K562 (cell line): ENCODE measurements at regions not wholly inside any gene's neighbourhood (a gene's known extent, or its start where the extent isn't known, plus 50 kb on each side); places are given as distances from the start of the nearest gene placed in this dataset.
"Not testable (repeated sequence)": the region's sequence is repeated elsewhere in the genome, so short reads cannot be mapped to it uniquely, and the experiment has no call there.

Experiments used
- ATAC-seq: fragments of 200-7000 bp; cut with Tn5 transposase; 3 replicates; pipeline ENCODE4 v1.9.1; 2020; ENCODE audit warnings: moderate library complexity
- BruUV-seq: library from RNA; stranded (reverse); fragments of 400-500 nt; replicated peaks from 2 replicates; lab custom pipeline; 2021; lab: Mats Ljungman, UMichigan
- CTCF ChIA-PET: fragments of 300-600 bp; formaldehyde crosslinking; extraction: SDS; loops from one replicate; lab custom pipeline; 2021; ENCODE audit warnings: low intra/inter-chr PET ratio; lab: Yijun Ruan, JAX
- POLR2A ChIA-PET: fragments of 300-600, 350-650 bp; sonication (Branson Sonifier 250); formaldehyde crosslinking; extraction: SDS; loops from one replicate; lab custom pipeline; 2021; ENCODE audit warnings: antibody characterized with exemption, inconsistent platforms; lab: Yijun Ruan, JAX
- DNase-seq, 4 experiments: peaks; one replicate each; pipeline versions ENCODE4 v3.0.0 to v3.0.0-alpha.2; 2011 to 2018; ENCODE audit warnings: low spot score in 3 of 4, mixed read lengths in 3 of 4; ENCODE audit errors: extremely low read depth in 1 of 4
- FAIRE-seq: peaks from 2 replicates; lab custom pipeline; 2011; peaks lifted over from hg19 to GRCh38; lab: Jason Lieb, UNC
- H2AFZ ChIP-seq: 2 replicates; pipeline ENCODE4 v1.6.0; 2011; ENCODE audit warnings: low read depth, low read length, control low read depth, inconsistent platforms
- H3K27ac ChIP-seq: fragments of 200-600 bp; 3 replicates; pipeline ENCODE4 v1.8.0; 2011; ENCODE audit warnings: low read depth, mild to moderate bottlenecking, control low read depth, inconsistent platforms, low read length, moderate library complexity, mixed read lengths; ENCODE audit errors: extremely low read depth
- H3K27me3 ChIP-seq, 2 experiments: fragments of 300-600 bp in 1 of 2; 2 replicates in 1 of 2; 3 replicates in 1 of 2; pipeline versions ENCODE4 v1.6.0 to v1.8.0; 2011; ENCODE audit warnings: inconsistent platforms in 2 of 2, low read length in 2 of 2, mild to moderate bottlenecking in 1 of 2, mixed read lengths in 1 of 2, moderate library complexity in 1 of 2; ENCODE audit not compliant: control insufficient read depth in 2 of 2, insufficient read depth in 2 of 2
- H3K36me3 ChIP-seq: fragments of 300-600 bp; 3 replicates; pipeline ENCODE4 v1.8.0; 2011; ENCODE audit warnings: mild to moderate bottlenecking, low read length, inconsistent platforms; ENCODE audit not compliant: control insufficient read depth, insufficient read depth
- H3K4me1 ChIP-seq, 2 experiments: fragments of 200-600 bp in 1 of 2; replicated peaks in 1 of 2; 2 replicates in 1 of 2; 3 replicates in 1 of 2; pipeline versions ENCODE4 v1.5.1 to v1.8.0; 2011; ENCODE audit warnings: inconsistent platforms in 2 of 2, low read length in 2 of 2, mild to moderate bottlenecking in 1 of 2, mixed read lengths in 1 of 2, moderate library complexity in 1 of 2; ENCODE audit not compliant: control insufficient read depth in 2 of 2, insufficient read depth in 2 of 2
- H3K4me2 ChIP-seq: 2 replicates; pipeline ENCODE4 v1.6.1; 2011; ENCODE audit warnings: low read length, control low read depth, inconsistent platforms, mixed read lengths; ENCODE audit not compliant: insufficient read depth
- H3K4me3 ChIP-seq: fragments of 200-600 bp; sonication (generic), shearing (Covaris generic); 2 replicates; pipeline ENCODE4 v1.5.1; 2016; ENCODE audit warnings: control low read depth, inconsistent platforms
- H3K79me2 ChIP-seq: fragments of 200-600 bp; 3 replicates; pipeline ENCODE4 v1.8.0; 2011; ENCODE audit warnings: low read length, inconsistent platforms; ENCODE audit not compliant: control insufficient read depth, insufficient read depth
- H3K9ac ChIP-seq, 2 experiments: 2 replicates each; pipeline versions ENCODE4 v1.6.0 to v1.6.1; 2011; ENCODE audit warnings: low read depth in 2 of 2, low read length in 2 of 2, control low read depth in 1 of 2, inconsistent platforms in 1 of 2, mild to moderate bottlenecking in 1 of 2, mixed read lengths in 1 of 2; ENCODE audit not compliant: insufficient read depth in 1 of 2
- H3K9me1 ChIP-seq: one replicate; pipeline ENCODE4 v1.6.0; 2011; ENCODE audit warnings: inconsistent platforms, mild to moderate bottlenecking, low read length, moderate library complexity; ENCODE audit not compliant: control insufficient read depth, insufficient read depth
- H3K9me3 ChIP-seq: replicated peaks from 2 replicates; pipeline ENCODE4 v1.5.1; 2011; ENCODE audit warnings: low read depth, low read length, inconsistent platforms; ENCODE audit not compliant: control insufficient read depth, insufficient read depth
- H4K20me1 ChIP-seq: replicated peaks from 2 replicates; pipeline ENCODE4 v1.6.1; 2011; ENCODE audit warnings: low read length, inconsistent platforms, mixed read lengths; ENCODE audit not compliant: control insufficient read depth, insufficient read depth
- CAMTA2 ChIP-seq: fragments of 250-450 bp; sonication (Bioruptor Pico); conservative IDR thresholded peaks from 2 replicates; pipeline ENCODE4 v1.5.1; 2022
- CHD7 ChIP-seq: fragments of 200-600 bp; sonication (generic); IDR thresholded peaks from one replicate; pipeline ENCODE4 v1.6.1; 2012; ENCODE audit warnings: mild to moderate bottlenecking, low read depth, low read length, inconsistent platforms
- NRF1 ChIP-seq, 2 experiments: fragments of 450-650 bp; IDR thresholded peaks in 1 of 2; conservative IDR thresholded peaks in 1 of 2; 2 replicates each; pipeline ENCODE4 v1.6.1; 2014; ENCODE audit warnings: mild to moderate bottlenecking in 2 of 2
- ZNF133 ChIP-seq: fragments of 250-450 bp; sonication (Bioruptor Pico); IDR thresholded peaks from 2 replicates; pipeline ENCODE4 v1.4.0; 2020; ENCODE audit warnings: mild to moderate bottlenecking
- ZNF384 ChIP-seq: IDR thresholded peaks from 2 replicates; pipeline ENCODE4 v1.6.1; 2012; ENCODE audit warnings: low read depth, low read length, improper control_type of control experiment
- WGBS: fragments of 100-300 bp; shearing (Covaris generic); methylation state at CpG from one replicate; pipeline ENCODE4 v1.1.6; 2016; ENCODE audit warnings: low coverage, mixed read lengths; ENCODE audit not compliant: insufficient coverage; ENCODE audit errors: missing lambda C conversion rate; 5-methylcytosine and 5-hydroxymethylcytosine counted together
- in situ Hi-C: fragments of 300-500 bp; cut with MboI; formaldehyde crosslinking; loops from 4 replicates; pipeline ENCODE4 v1.15.0; 2018; ENCODE audit warnings: inconsistent platforms, mixed read lengths
- intact Hi-C: fragments of 100-400 bp; cut with micrococcal nuclease; formaldehyde crosslinking; loops from 2 replicates; pipeline ENCODE4 v1.14.2; 2022

- Histone ChIP-seq H3K36me3 (no peaks in the 10 kb centered on the region), H2AFZ (no peak overlapping the region)
- ATAC-seq: no peak
- in situ Hi-C loops: no loop called here
- intact Hi-C loops: no loop called here
- no peak for DNase-seq
- no peak for TF ChIP-seq ZNF384
- TF ChIP-seq NRF1 (conservative IDR thresholded peaks at IDR 0.05 in 1 of 2, IDR thresholded peaks at IDR 0.05 in 1 of 2): no peak
- no peak for TF ChIP-seq CHD7
- no peak for TF ChIP-seq CAMTA2 (CRISPR knock-in tag)
- TF ChIP-seq ZNF133: no peak
- TF ChIP-seq, all 486 proteins: peak for 0
- Histone ChIP-seq H3K4me3 (no peak overlapping the region), H3K27ac (no peak overlapping the region), H3K79me2 (no peaks in the 10 kb centered on the region), H3K9me1 (no peaks in the 10 kb centered on the region), H3K9ac (no peak overlapping the region), H3K4me2 (no peak overlapping the region), H4K20me1 (no peaks in the 10 kb centered on the region), H3K4me1 (no peaks in the 10 kb centered on the region), H3K27me3 (no peaks in the 10 kb centered on the region), H3K9me3 (no peaks in the 10 kb centered on the region)
- ChIA-PET CTCF (no interaction called here), POLR2A (no interaction called here)
- 3% methylated on average over 3 of the region's 3 CpGs for WGBS
- no peak for FAIRE-seq
- no TSS peak for BruUV-seq
Measured at GRCh38 chr9:78994471-78994870, 577.3 kb upstream of the TLE4 start.

GRCh38 chr9:78994974-78995373 is 576.8 kb upstream of the TLE4 start:
- not testable (repeated sequence) for BruUV-seq
- WGBS: no CpG with 5 or more reads among the region's 2 CpGs

More at GRCh38 chr9:78994974-78995373, 576.8 kb upstream of the TLE4 start:
- POLR2A ChIA-PET, H3K9ac ChIP-seq, DNase-seq, H3K9me1 ChIP-seq, H3K4me3 ChIP-seq, H3K4me2 ChIP-seq, H4K20me1 ChIP-seq, H2AFZ ChIP-seq, H3K79me2 ChIP-seq, intact Hi-C loops, ATAC-seq, H3K27ac ChIP-seq, H3K9me3 ChIP-seq, CTCF ChIA-PET, H3K4me1 ChIP-seq, FAIRE-seq, H3K27me3 ChIP-seq, H3K36me3 ChIP-seq, in situ Hi-C loops: not testable (repeated sequence)
